GM12872 (cell line): ENCODE measurements at regions not wholly inside any gene's neighbourhood (a gene's known extent, or its start where the extent isn't known, plus 50 kb on each side); places are given as distances from the start of the nearest gene placed in this dataset.

Source experiments
- TF ChIP-seq, protein P1 (sequence below): IDR thresholded peaks from 3 replicates; pipeline ENCODE4 v1.5.1; 2011; ENCODE audit warnings: low read depth, mild to moderate bottlenecking, low read length, moderate library complexity; ENCODE audit not compliant: insufficient read depth

DNA sequence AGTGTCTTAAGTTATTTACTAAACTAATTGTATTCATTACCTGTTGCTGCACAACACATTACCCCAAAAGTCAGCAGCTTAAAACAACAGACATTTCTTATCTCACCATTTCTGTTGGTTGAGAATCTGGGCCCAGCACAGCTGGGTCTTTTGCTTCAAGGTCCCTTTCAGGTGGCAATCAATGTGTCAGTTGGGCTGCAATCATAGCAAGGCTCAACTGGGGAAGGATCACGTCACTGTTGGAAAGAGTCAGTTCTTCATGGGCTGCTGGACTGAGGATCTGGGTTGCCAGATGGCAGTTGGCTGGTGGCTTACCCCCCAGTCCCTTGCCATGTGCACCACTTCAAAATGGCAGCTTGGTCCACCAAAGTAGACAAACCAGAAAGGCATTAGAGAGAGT is 261.2 kb downstream of the SUCLG1 start:
- TF ChIP-seq, protein P1, sequence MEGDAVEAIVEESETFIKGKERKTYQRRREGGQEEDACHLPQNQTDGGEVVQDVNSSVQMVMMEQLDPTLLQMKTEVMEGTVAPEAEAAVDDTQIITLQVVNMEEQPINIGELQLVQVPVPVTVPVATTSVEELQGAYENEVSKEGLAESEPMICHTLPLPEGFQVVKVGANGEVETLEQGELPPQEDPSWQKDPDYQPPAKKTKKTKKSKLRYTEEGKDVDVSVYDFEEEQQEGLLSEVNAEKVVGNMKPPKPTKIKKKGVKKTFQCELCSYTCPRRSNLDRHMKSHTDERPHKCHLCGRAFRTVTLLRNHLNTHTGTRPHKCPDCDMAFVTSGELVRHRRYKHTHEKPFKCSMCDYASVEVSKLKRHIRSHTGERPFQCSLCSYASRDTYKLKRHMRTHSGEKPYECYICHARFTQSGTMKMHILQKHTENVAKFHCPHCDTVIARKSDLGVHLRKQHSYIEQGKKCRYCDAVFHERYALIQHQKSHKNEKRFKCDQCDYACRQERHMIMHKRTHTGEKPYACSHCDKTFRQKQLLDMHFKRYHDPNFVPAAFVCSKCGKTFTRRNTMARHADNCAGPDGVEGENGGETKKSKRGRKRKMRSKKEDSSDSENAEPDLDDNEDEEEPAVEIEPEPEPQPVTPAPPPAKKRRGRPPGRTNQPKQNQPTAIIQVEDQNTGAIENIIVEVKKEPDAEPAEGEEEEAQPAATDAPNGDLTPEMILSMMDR = no peak

DNA sequence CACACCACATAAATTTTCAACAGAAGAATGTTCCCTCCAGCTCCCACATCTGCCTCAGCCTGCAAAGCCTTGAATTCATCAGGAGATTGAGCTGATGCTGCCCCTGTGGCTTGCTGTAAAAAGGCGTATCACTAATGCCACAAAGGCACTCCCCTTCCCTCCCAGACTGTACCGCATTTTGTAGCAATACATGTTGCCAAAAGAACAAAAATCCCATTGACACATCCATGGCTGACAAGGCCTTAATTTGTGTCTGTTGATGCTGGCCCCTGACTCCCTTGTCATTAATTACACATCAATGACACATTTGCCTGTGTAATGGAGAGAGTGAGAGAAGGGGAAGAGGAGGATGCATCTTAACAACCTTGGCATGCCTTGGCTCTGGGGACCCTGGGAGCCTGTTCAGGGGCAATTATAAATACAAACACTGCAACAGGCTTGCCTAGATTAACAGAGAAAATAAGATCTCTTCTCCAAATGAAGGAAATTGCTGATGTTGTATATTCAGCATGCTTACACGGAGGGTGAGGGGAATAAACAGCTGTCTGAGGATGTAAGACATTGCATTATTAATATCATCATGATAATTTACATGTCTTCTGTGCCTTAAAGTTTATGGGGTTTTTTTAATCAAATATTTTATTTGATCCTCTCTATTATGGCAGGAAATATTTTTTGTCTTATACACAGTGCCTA is 264.0 kb downstream of the SUCLG1 start:
- TF ChIP-seq, protein P1 = no peak

DNA sequence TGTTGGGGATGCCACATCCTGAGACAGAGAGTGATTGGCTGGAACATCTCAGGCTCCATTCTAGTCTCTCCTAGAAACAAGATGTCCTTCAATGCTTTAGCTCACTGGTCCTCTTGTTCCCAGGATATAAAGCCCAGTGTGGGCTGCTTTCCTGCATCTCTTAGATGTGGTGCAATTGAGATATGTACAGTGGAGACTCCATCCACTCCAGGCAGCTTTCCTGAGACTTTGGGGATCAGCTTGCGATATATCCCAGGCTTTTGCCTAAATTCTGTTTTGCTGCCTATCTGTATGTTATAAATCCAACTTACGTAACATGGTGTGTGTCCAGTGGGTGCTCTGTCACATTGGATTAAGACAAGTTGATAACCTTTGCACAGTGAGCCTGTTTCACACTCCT is 264.9 kb downstream of the SUCLG1 start:
- TF ChIP-seq, protein P1 = no peak

DNA sequence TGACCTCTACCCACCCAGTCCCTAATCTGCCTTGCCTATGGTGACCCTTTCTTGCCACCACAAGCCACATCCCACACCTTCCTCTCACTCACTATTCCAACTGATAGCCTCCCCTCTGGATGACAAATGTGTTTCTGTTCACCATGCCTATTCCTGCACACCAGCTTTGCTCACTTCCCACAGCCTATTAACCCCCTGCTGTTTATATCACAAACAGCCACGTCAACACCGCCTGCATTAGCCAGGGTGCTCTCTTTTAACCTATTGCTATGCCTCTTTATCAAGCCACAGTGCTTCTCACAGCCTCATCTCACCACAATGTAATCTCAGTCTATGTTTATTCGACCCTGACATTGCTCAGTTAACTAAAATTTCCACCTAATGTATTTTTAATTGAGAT is 271.8 kb downstream of the SUCLG1 start:
- TF ChIP-seq, protein P1 = no peak

DNA sequence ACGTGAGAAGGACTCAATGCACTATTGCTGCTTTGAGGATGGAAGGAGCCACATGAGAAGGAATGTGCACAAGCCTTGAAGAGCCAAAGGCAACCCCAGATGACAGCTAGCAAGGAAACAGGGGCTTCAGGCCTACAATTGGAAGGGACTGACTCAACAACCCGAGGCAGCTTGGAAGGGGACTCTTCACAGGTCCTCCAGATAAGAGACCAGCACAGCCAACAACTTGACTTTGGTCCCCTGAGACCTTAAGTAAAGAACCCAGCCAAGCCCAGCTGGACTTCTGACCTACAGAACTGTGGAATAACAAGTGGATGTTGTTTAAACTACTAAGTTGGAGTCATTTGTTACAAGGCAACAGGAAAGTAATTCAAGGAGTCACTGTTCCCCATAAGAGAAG is 277.2 kb downstream of the SUCLG1 start:
- TF ChIP-seq, protein P1 = no peak

DNA sequence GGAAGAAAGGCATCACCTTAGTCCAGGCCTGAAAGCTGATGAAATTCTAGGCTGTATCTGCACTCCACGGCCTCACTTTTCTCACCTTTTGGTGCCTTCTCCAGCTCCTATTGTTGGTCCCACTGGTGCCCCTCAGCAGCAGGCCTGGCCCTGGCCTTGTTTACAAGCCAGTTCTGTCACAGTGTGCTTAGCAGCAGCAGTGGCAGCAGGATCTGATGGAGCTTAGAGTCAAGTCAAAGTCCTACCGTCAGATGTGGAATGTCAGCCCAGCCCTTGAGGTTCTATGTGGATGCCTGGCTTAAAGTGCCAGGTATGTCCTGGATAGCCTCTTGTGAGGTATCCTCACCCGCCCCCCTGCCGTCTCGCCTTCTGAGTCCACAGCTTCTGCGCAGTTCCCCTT is 281.3 kb downstream of the SUCLG1 start:
- TF ChIP-seq, protein P1 = no peak

DNA sequence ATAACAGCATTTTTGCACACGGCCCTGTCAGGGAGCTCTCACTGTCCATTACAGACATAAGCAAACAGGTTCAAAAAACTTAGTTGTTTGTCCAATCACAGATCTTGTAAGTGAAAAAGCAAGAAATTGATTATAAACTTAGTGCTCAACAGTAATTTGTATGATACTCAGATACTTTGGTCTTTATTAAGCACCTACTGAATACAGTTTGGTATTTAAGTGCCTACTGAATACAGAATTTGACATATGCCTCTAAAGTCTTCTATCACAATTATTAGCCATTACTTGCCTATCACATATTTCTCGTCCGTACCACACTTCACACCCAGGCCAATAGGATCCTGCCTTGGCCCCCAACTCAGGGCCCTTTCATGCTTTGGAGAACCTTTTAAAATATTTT is 283.1 kb downstream of the SUCLG1 start:
- TF ChIP-seq, protein P1 = no peak
